ENCODE measurements at regions not wholly inside any gene's neighbourhood (a gene's known extent, or its start where the extent isn't known, plus 50 kb on each side); places are given as distances from the start of the nearest gene placed in this dataset.

GRCh38 chr16:5537347-5537746 is 439.8 kb upstream of the EEF2KMT start:
- TF ChIP-seq CTCF (IDR thresholded peaks at IDR 0.05; ENCODE audit: low read depth, low read length, poor library complexity, severe bottlenecking) (no peak), EZH2phosphoT487 (IDR thresholded peaks at IDR 0.05; ENCODE audit: borderline replicate concordance, low read length) (no peak)
